HCT116 (cell line): ENCODE measurements at regions not wholly inside any gene's neighbourhood (a gene's known extent, or its start where the extent isn't known, plus 50 kb on each side); places are given as distances from the start of the nearest gene placed in this dataset.

ENCODE experiments used
- CEBPB ChIP-seq: IDR thresholded peaks from 2 replicates; pipeline ENCODE4 v1.6.1; 2012; ENCODE audit warnings: low read depth
- CTCF ChIP-seq, 3 experiments: fragments of 200-600 bp in 1 of 3; sonication (generic) in 1 of 3; IDR thresholded peaks in 2 of 3; conservative IDR thresholded peaks in 1 of 3; 2 replicates each; pipeline ENCODE4 v1.5.1; 2012 to 2017; ENCODE audit warnings: low read depth in 2 of 3, low read length in 2 of 3, antibody characterized with exemption in 1 of 3, borderline replicate concordance in 1 of 3, control low read depth in 1 of 3, mild to moderate bottlenecking in 1 of 3, mixed read lengths in 1 of 3, mixed run types in 1 of 3, moderate library complexity in 1 of 3; ENCODE audit not compliant: insufficient read depth in 1 of 3
- ELF1 ChIP-seq: IDR thresholded peaks from 2 replicates; pipeline ENCODE4 v1.6.1; 2012; ENCODE audit warnings: low read depth, borderline replicate concordance
- EZH2 ChIP-seq: fragments of 200-600 bp; sonication (generic); IDR thresholded peaks from 2 replicates; pipeline ENCODE4 v1.6.1; 2017; ENCODE audit warnings: antibody characterized with exemption, mixed run types
- FOSL1 ChIP-seq: IDR thresholded peaks from 2 replicates; pipeline ENCODE4 v1.6.1; 2012; ENCODE audit warnings: low read depth
- POLR2A ChIP-seq: IDR thresholded peaks from 2 replicates; pipeline ENCODE4 v1.7.0; 2011; ENCODE audit warnings: borderline replicate concordance; ENCODE audit not compliant: insufficient read depth, insufficient read length; ENCODE audit errors: extremely low read depth
- POLR2AphosphoS5 ChIP-seq: IDR thresholded peaks from 2 replicates; pipeline ENCODE4 v1.6.1; 2011; ENCODE audit warnings: mild to moderate bottlenecking, low read depth, low read length, moderate library complexity
- YY1 ChIP-seq: IDR thresholded peaks from 2 replicates; pipeline ENCODE4 v1.6.1; 2011; ENCODE audit warnings: low read length, low read depth, moderate library complexity, mild to moderate bottlenecking; ENCODE audit not compliant: insufficient replicate concordance; ENCODE audit errors: extremely low read depth
- ZBTB33 ChIP-seq: IDR thresholded peaks from 2 replicates; pipeline ENCODE4 v1.6.1; 2011; ENCODE audit warnings: mild to moderate bottlenecking, low read length, moderate library complexity; ENCODE audit not compliant: insufficient replicate concordance; ENCODE audit errors: extremely low read depth
- ZNF274 ChIP-seq: fragments of 200-500 bp; sonication (Bioruptor generic); IDR thresholded peaks from 2 replicates; pipeline ENCODE4 v1.6.1; 2014; ENCODE audit warnings: mild to moderate bottlenecking, low read depth, low read length, inconsistent platforms

GRCh38 chr6:67121115-67121514 is 1414.1 kb upstream of the EYS start:
- TF ChIP-seq POLR2AphosphoS5, result no peak
- no peak for TF ChIP-seq ELF1
- TF ChIP-seq EZH2, result no peak
- no peak for TF ChIP-seq CTCF (IDR thresholded peaks at IDR 0.05 in 2 of 3, conservative IDR thresholded peaks at IDR 0.05 in 1 of 3; ENCODE audit: borderline replicate concordance in 1 of 3, insufficient read depth in 1 of 3, low read depth in 2 of 3, low read length in 2 of 3)
- no peak for TF ChIP-seq CEBPB
- no peak for TF ChIP-seq POLR2A
- TF ChIP-seq ZBTB33, result no peak
- no peak for TF ChIP-seq ZNF274
- TF ChIP-seq FOSL1, result no peak
- no peak for TF ChIP-seq YY1
